Epithelial cell of esophagus (primary cell): ENCODE measurements at regions not wholly inside any gene's neighbourhood (a gene's known extent, or its start where the extent isn't known, plus 50 kb on each side); places are given as distances from the start of the nearest gene placed in this dataset.

ENCODE experiments used
- DNase-seq: peaks from one replicate; pipeline ENCODE4 v3.0.0; 2010; ENCODE audit warnings: low read depth
- H3K4me3 ChIP-seq: 2 replicates; pipeline ENCODE4 v1.5.1; 2011; ENCODE audit warnings: mild to moderate bottlenecking, low read length, control low read depth
- TF ChIP-seq, protein P1 (sequence below): IDR thresholded peaks from 2 replicates; pipeline ENCODE4 v1.5.1; 2011; ENCODE audit warnings: low read depth, mild to moderate bottlenecking, low read length, control low read depth, inconsistent platforms; ENCODE audit not compliant: insufficient read depth; ENCODE audit errors: missing control alignments

GRCh38 chr3:189477614-189478013 is 153.6 kb upstream of the TP63 start:
- TF ChIP-seq, protein P1, sequence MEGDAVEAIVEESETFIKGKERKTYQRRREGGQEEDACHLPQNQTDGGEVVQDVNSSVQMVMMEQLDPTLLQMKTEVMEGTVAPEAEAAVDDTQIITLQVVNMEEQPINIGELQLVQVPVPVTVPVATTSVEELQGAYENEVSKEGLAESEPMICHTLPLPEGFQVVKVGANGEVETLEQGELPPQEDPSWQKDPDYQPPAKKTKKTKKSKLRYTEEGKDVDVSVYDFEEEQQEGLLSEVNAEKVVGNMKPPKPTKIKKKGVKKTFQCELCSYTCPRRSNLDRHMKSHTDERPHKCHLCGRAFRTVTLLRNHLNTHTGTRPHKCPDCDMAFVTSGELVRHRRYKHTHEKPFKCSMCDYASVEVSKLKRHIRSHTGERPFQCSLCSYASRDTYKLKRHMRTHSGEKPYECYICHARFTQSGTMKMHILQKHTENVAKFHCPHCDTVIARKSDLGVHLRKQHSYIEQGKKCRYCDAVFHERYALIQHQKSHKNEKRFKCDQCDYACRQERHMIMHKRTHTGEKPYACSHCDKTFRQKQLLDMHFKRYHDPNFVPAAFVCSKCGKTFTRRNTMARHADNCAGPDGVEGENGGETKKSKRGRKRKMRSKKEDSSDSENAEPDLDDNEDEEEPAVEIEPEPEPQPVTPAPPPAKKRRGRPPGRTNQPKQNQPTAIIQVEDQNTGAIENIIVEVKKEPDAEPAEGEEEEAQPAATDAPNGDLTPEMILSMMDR = no peak
- DNase-seq = no peak
- no peak overlapping the region for H3K4me3 ChIP-seq

GRCh38 chr3:189486556-189486955 is 144.6 kb upstream of the TP63 start:
- TF ChIP-seq, protein P1 = no peak
- peak; percentile 54 for DNase-seq
- no peak overlapping the region for H3K4me3 ChIP-seq

DNA sequence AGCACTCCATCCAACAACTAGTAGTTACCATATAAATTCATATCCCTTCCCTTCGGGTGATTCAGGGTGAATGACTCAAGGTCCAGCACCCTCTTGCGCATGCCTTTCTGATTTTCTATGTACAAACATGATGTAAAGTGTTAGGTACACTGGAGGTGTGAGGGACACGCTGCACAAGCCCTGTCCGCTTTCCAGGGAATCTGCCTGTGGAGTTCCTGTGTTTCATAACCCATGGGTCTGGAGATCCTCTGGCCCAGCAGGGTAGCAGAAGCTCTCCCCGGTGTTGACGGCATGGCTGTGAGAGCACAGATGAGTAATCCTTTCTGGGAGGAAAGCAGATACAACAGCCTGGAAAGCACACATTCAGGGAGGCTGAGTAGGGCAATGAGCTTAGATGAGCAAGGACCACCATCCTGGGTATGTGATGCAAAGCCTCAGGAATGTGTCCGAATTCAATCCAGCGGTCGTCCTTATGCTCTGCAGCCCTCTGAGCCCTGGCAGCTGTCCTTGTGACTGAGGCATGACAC is 142.9 kb upstream of the TP63 start:
- no peak overlapping the region for H3K4me3 ChIP-seq
- TF ChIP-seq, protein P1 = no peak
- DNase-seq = peak; percentile 93

DNA sequence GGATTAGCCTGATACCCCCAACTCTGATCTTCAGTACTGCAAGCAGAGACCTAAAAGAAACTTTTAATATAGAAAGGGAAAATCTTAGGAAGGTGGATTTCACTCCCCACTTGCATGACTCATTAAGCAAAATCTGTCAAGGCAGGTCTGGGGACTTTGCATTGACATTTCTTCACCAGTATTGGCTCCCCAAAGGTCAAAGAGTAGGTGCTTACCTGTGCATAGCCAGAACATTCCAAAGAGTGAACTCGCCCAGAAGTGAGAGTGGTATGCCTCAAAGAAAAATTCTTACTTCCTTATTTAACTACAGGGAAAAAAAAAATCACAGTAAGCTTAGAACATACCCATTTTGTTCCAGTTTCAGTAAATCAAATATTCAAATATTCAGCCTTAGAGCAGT is 140.9 kb upstream of the TP63 start:
- DNase-seq = peak; percentile 59
- no peak overlapping the region for H3K4me3 ChIP-seq
- TF ChIP-seq, protein P1 = no peak

DNA sequence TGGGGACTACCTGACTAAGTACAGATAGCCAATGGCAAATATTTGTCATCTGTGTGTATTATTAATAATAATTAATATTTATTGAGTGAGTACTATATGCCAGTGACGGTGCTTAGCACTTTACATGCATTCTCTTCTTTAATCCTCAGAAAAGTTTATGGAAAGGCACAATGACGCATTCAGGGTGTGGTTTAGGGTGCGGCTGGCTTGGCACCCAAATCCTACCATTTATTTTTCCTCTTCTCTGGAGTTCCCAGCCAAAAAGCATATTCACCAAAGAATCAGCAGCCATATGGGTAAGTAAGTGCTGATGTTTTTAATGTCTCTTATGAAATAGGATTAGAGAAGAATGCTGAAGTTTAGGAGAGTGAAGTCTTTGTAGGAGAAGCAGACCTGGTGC is 140.4 kb upstream of the TP63 start:
- TF ChIP-seq, protein P1 = no peak
- DNase-seq = peak; percentile 63
- H3K4me3 ChIP-seq = no peak overlapping the region

- no peak for DNase-seq
- no peak overlapping the region for H3K4me3 ChIP-seq
- TF ChIP-seq, protein P1 = no peak
Measured at GRCh38 chr3:189491831-189492230, 139.4 kb upstream of the TP63 start.

GRCh38 chr3:189493271-189493670 is 137.9 kb upstream of the TP63 start:
- DNase-seq = no peak
- TF ChIP-seq, protein P1 = no peak
- no peak overlapping the region for H3K4me3 ChIP-seq
